Stimulated activated CD4-positive, alpha-beta T cell treated with anti-CD3 and anti-CD28 coated beads, Interleukin-2, amount 100 ng/mL, for 24 hours (primary cell): ENCODE measurements at regions not wholly inside any gene's neighbourhood (a gene's known extent, or its start where the extent isn't known, plus 50 kb on each side); places are given as distances from the start of the nearest gene placed in this dataset.

Experiments used
- DNase-seq, 2 donors: peaks; one replicate each; pipeline ENCODE4 v3.0.0-alpha.2; 2020

DNA sequence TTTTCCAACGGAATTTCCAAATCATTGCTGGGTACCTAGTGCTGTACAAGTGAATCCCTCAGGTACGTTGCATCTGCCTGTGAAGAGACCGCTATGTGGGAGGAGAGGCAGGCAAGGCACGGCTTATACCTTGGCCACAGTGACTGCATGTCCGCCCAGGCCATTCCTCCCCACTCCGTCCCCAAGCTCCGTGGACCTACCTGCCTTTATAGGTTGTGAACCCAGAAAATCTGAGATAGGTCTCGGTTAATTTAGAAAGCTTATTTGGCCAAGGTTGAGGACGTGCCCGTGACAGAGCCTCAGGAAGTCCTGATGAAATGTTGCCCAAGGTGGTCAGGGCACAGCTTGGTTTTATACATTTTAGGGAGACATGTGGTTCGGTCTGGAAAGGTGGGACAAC lies 218.5 kb upstream of the TSHZ3 start:
- DNase-seq: no peak

DNA sequence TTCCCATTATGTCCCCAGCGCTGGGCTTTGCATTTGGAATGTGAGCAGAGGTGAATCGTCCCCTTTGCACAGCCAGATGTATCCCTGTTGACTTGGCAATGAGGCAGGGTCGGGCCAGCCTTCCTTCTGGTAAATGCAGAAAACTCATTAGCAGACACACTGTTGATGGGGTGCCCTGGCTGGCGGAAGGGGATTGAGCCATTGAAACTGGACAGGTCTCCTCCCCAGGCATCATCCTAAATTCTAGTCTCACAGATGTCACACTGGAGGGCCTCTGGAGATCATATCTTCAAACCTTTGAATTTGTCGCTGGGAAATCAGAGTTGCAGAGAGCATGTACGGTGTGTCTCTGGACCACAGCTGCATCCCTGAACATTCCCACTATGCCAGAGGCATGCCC lies 219.5 kb upstream of the TSHZ3 start:
- DNase-seq: no peak

GRCh38 chr19:31570718-31571117 lies 221.5 kb upstream of the TSHZ3 start:
- DNase-seq: no peak

DNA sequence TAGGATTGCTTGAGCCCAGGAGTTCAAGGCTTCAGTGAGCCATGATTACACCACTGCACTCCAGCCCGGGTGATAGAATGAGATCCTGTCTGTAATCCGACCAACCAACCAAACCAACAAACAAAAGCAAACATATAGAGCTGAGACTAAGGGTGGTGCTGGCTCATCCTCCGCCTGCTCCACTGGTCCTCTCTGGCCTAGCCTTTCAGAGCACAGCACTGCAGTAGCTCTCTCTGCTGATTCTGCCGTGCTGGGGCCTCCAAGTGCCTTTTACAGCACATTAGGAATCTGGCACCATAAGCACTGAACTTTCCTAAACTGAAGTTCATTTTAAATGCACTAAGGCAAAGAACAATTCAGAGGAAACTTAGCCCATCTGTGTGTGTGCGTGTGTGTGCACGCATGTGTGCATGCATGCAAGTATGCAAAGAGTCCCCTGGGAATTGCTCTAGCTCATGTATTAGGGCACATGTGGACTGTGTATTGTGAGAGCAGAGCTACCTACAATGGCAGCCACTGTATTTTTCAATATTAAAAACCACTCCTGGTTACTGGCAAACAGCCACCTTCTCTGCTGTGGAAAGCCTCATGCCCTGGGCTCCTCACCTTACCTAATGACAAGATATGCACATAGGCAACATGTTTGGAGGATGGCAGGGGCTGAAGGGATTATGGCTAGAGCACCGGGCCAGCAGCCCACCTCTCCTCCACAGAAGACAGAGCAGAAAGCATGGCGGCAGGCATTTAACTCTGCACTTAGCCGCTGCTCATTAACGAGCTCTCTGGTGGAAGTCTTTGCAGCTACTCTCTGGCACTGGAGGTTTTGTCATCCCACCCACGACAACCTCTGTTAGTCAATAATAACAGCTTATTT lies 223.1 kb upstream of the TSHZ3 start:
- no peak for DNase-seq

DNA sequence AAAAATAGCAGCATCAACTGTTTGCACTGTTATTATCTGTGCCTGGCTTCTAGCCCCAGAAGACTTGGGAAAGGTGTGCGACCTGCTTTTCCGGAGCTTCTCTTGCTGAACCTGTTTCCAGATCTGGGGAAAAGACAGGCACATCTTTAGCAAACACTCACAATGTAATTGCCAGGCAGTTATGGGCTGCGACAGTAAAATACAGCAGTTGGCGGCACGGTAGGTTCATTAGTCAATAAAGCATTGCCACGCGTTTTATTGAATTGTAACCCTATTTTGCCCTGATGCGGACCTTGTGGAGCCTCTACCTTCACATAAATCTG lies 223.7 kb upstream of the TSHZ3 start:
- no peak for DNase-seq

GRCh38 chr19:31574251-31574973 lies 225.2 kb upstream of the TSHZ3 start:
- no peak for DNase-seq

- DNase-seq: no peak
Observed at GRCh38 chr19:31575846-31576335, 226.7 kb upstream of the TSHZ3 start.

DNA sequence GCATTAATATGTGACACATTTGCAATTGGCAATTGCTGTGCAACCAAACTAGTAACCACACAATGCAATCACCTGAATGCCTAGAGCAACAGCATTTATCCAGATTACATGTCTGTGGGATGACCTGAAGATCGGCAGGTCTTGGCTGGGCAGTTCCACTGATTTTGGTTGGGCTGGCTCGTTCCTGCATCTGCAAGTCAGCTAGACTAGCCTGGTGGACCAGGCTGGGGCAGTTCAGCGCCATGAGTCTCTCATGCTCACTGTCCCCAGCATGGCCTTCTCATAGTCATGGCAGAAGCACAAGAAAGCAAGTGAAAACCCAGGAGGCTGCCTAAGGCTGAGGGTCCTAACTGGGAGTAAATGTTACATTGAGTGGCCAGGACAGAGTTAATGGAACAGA lies 229.1 kb upstream of the TSHZ3 start:
- no peak for DNase-seq

DNA sequence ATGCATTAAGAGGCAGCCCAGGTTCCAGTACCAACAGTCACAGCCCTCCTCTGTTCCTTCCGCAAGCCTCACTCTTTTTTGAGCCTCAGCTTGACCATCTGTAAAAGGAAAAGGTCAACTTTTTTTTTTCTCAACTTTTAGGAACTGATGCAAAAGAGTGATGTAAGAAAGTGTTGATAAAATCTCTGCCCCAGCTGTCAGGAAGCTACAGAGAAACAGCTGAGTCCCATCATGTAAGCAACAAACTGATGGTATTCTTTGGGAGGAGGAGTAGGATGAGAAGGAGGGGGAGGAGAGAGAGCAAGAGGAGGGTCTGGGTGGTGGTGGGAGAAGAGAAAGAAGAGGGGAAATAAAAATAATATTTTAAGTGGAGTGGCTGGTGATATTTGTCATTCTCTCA lies 233.9 kb upstream of the TSHZ3 start:
- no peak for DNase-seq

- no peak for DNase-seq
Observed at GRCh38 chr19:31586282-31586681, 237.0 kb upstream of the TSHZ3 start.

GRCh38 chr19:31589109-31589508 lies 239.9 kb upstream of the TSHZ3 start:
- no peak for DNase-seq

GRCh38 chr19:31591258-31591657 lies 242.0 kb upstream of the TSHZ3 start:
- no peak for DNase-seq

GRCh38 chr19:31592456-31592855 lies 243.2 kb upstream of the TSHZ3 start:
- no peak for DNase-seq

GRCh38 chr19:31594701-31595100 lies 245.5 kb upstream of the TSHZ3 start:
- no peak for DNase-seq

DNA sequence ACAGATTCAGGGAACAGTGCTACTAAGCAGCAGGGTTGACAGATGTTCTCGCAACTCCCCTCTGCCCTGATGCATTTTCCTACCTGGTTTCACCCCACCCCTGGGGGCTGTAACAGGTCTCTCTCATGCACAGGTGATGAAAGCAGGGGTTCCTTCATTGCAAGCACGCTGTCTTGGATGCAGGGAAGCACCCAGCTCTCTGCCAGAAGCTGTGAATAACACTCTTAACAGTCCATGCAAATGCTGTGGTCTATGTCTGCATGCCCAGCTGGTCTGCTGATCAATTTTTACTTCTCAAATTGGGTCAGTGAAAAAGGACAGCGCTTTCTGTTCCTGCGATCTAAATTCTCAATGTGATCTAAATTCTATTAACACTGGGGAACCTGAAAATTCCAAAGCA lies 246.3 kb upstream of the TSHZ3 start:
- DNase-seq: no peak

GRCh38 chr19:31596751-31597150 lies 247.5 kb upstream of the TSHZ3 start:
- DNase-seq: no peak

DNA sequence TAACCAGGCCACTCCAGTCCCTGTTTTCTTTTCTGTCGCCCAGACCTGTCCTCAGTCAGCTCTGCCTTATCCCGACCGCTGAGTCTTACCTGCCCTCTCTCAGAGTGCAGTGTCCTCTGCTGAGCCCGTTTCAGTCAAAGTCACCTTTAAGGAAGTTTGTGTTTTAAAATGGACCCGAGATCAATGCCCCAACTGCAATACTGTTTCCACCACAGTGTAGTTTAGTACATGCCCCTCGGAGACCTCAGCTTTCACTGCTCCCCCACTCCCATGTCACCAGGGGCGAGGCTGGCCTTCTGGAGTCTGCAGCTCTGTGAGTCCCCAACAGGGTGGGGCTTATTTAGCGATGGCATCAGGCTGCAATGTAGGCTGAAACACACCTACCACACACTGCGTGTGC lies 248.4 kb upstream of the TSHZ3 start:
- no peak for DNase-seq

DNA sequence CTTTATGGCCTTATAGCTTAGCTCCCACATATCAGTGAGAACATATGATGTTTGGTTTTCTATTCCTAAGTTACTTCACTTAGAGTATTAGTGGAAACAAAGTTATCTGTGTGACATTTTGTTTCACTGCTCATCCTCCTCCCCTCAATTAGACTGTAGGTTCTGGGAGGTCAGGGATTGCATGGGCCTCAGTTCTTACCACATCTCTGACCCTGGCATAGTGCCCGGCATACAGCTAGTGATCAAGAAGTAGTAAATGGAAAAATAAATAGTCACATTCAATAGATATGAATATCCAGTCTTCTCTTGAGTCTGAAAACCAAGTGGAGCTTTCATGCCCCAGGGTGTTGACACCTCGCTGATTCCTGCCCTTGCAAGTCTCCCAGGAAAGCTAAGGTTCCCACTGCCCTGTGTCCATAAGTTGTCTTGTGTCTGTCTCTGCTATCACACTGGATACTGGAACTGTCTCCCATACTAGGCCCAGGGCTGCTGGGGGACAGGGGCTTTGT lies 249.5 kb upstream of the TSHZ3 start:
- DNase-seq: no peak

DNA sequence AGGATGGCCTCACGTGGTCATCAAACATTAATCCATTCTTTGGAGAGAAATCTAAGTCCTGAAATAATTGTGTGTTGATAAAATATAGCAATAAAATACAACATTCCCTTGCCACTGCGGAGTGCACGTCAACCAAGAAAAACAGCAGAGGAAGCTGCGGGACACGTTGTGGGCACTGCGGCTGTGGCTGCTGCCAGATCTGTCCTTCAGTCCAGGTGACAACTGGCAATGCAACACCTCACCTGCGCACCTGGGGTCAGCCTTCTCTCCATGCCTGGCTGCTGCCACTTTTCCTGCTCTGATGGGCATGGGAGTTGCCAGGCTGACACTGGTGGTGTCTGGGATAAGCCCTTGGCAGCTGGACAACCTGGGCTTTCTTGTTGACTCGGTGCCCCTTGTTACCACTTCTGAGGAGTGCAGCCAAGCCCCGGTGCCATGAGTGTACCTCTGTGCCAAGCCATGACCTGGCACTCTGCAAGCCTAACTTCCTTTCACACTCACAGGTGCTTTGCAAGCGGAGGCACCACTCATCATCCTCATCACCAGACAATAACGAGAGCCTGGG lies 251.6 kb upstream of the TSHZ3 start:
- DNase-seq: no peak

GRCh38 chr19:31601855-31602254 lies 252.6 kb upstream of the TSHZ3 start:
- no peak for DNase-seq

DNA sequence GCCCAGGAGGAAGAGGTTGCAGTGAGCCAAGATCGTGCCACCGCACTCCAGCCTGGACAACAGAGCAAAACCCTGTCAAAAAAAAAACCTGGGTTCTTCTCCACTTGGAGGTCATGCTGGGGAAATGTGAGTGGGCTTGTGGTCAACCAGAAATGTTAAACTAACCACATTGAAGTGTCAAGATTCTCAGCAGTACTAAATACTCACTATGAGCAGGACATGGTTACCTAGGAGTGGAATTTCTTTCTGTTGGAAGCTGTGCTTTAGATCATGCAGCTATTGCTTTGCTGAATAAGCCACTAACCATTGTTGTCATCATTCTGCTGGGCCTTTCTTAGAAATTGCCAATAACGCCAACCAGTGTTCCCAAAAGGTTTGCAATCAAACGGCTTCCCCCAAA lies 253.3 kb upstream of the TSHZ3 start:
- DNase-seq: no peak

DNA sequence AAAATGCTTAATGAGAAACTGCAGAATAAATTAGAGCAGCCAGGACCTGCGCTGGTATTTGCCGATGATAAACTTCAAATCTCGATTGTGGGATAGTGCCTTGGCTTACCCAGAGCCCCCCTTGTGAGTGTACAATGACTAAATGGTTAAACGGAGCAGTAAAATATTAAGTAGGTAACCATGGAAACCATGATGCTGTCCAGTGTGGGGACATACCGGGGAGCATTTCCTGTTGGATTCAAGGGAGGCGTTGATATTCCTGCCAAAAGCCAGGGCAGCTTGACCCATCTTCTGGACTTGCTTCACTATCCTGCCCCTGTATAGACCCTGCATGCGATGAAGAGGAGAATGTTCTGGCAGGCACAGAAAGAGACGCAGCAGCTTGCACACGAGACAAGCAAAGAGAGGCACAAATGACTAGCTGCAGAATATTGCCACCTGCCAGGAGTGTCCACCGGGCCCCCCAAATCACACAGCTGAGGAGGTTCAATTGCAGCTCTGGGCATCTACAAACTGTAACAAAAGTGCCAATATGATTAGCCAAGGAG lies 255.3 kb upstream of the TSHZ3 start:
- no peak for DNase-seq

GRCh38 chr19:31610018-31610417 lies 260.8 kb upstream of the TSHZ3 start:
- DNase-seq: no peak
